ENCODE measurements at regions not wholly inside any gene's neighbourhood (a gene's known extent, or its start where the extent isn't known, plus 50 kb on each side); places are given as distances from the start of the nearest gene placed in this dataset.
"Not testable (repeated sequence)": the region's sequence is repeated elsewhere in the genome, so short reads cannot be mapped to it uniquely, and the experiment has no call there.

DNA sequence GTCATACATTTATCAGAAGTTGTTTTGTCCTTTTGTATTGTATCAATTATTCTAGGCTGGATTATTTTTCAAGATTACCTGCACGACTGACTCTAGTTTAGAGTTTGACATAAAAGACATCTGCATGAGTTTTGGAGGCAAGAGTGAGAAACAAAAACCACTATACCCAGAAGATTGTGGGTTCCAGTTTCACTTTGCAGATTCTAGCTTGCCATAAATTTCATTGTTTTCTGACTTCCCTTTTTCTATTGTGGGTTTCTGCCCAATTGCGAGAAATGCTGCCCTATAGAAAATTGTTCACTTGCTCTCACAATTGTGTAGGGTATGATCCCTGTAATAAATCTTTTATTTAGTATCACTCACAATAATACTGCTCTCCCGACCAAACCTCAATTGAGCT, 1043.4 kb upstream of the CDH10 start:
- FAIRE-seq = no peak
- no peaks in the 10 kb centered on the region for H3K9me3 ChIP-seq (ENCODE audit: control insufficient read depth in 2 of 2, insufficient read depth in 1 of 2, low read depth in 1 of 2, low read length in 1 of 2)
- WGBS, 3 donors = 47 to 72% (median 67%) methylated on average over 3 of the region's 3 CpGs
- no peak overlapping the region for H3K4me3 ChIP-seq (ENCODE audit: low read depth in 1 of 3, low read length in 3 of 3)
- H3K4me1 ChIP-seq (ENCODE audit: control insufficient read depth in 3 of 3, insufficient read depth in 2 of 3, low read depth in 1 of 3, low read length in 2 of 3) = no peaks in the 10 kb centered on the region
- no peak for DNase-seq
- no peaks in the 10 kb centered on the region for H3K27me3 ChIP-seq (ENCODE audit: control insufficient read depth in 3 of 3, insufficient read depth in 3 of 3, low read length in 3 of 3)
- no peak overlapping the region for H3K27ac ChIP-seq (ENCODE audit: low read depth in 1 of 3, low read length in 2 of 3)
- H3K36me3 ChIP-seq (ENCODE audit: control insufficient read depth in 3 of 3, insufficient read depth in 2 of 3, low read depth in 1 of 3, low read length in 3 of 3) = no peaks in the 10 kb centered on the region

DNA sequence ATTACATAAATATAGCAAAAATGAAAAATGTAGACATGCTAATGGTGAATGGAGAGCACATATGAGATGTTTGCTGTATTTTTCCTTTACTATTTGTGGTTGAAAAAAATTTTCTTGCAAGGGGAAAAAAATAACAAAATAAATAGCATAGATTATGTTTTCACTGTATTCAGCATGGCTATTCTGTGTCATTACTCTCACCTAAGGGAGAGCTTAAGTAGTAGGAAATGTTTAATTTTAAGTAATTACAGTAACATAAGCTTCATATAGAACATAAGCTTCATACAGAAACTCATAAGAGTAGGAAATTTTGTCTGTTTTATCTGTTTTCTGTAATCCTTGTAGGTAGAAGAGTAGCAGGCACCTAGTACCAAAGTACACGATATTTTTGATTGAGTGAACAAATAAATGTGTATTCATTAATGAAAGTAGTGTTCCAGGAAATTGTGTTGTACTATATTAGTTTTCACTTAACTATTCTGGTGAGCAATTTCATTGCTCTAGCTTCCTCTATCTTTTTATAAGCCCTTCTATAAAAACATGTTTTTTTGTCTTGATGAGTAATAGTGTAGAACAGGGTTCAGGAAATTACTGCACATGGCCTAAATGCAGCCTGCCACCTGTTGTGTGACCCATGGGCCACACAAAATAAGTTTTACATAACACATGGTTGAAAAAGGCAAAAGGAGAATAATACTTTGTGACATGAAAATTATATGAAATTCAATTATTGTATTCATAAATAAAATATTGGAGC, 1025.0 kb upstream of the CDH10 start:
- FAIRE-seq (no peak), DNase-seq (no peak)
- Histone ChIP-seq H3K27ac (ENCODE audit: low read depth in 1 of 3, low read length in 2 of 3) (no peak overlapping the region), H3K4me1 (ENCODE audit: control insufficient read depth in 3 of 3, insufficient read depth in 2 of 3, low read depth in 1 of 3, low read length in 2 of 3) (no peaks in the 10 kb centered on the region), H3K36me3 (ENCODE audit: control insufficient read depth in 3 of 3, insufficient read depth in 2 of 3, low read depth in 1 of 3, low read length in 3 of 3) (no peaks in the 10 kb centered on the region), H3K27me3 (ENCODE audit: control insufficient read depth in 3 of 3, insufficient read depth in 3 of 3, low read length in 3 of 3) (no peaks in the 10 kb centered on the region), H3K9me3 (ENCODE audit: control insufficient read depth in 2 of 2, insufficient read depth in 1 of 2, low read depth in 1 of 2, low read length in 1 of 2) (peaks cover 1 to 9% of the 10 kb centered on the region in 2 donors), H3K4me3 (ENCODE audit: low read depth in 1 of 3, low read length in 3 of 3) (no peak overlapping the region)
- WGBS, 3 donors = 50 to 78% (median 58%) methylated on average over 1 of the region's 1 CpG

DNA sequence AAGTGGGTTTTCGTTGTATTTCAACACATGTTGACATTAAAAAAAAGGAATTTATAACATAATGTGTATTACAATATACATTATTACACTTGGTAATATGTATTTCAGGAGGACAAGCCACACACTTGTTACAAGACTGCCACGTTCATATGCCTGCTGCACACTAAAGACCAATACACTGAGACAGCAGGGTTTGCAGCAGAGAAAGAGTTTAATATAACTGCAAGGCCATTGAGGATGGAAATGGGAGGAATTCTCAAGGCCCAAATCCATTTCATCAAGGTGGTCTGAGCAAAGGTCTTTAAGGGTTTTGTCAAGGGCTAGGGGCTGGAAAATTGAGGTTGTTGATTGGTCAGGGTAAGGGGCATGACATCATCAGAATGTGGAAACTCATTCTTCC, 1017.8 kb upstream of the CDH10 start:
- WGBS, 3 donors = 60 to 69% (median 67%) methylated on average over 2 of the region's 2 CpGs
- no peaks in the 10 kb centered on the region for H3K36me3 ChIP-seq (ENCODE audit: control insufficient read depth in 3 of 3, insufficient read depth in 2 of 3, low read depth in 1 of 3, low read length in 3 of 3)
- H3K9me3 ChIP-seq (ENCODE audit: control insufficient read depth in 2 of 2, insufficient read depth in 1 of 2, low read depth in 1 of 2, low read length in 1 of 2) = peaks cover 1 to 18% of the 10 kb centered on the region in 2 donors
- no peaks in the 10 kb centered on the region for H3K27me3 ChIP-seq (ENCODE audit: control insufficient read depth in 3 of 3, insufficient read depth in 3 of 3, low read length in 3 of 3)
- no peaks in the 10 kb centered on the region for H3K4me1 ChIP-seq (ENCODE audit: control insufficient read depth in 3 of 3, insufficient read depth in 2 of 3, low read depth in 1 of 3, low read length in 2 of 3)
- H3K27ac ChIP-seq (ENCODE audit: low read depth in 1 of 3, low read length in 2 of 3) = no peak overlapping the region
- DNase-seq = no peak
- no peak overlapping the region for H3K4me3 ChIP-seq (ENCODE audit: low read depth in 1 of 3, low read length in 3 of 3)
- no peak for FAIRE-seq

GRCh38 chr5:25650316-25650715, 1005.5 kb upstream of the CDH10 start:
- not testable (repeated sequence) for H3K27ac ChIP-seq (ENCODE audit: low read depth in 1 of 3, low read length in 2 of 3); H3K9me3 ChIP-seq (ENCODE audit: control insufficient read depth in 2 of 2, insufficient read depth in 1 of 2, low read depth in 1 of 2, low read length in 1 of 2); H3K4me3 ChIP-seq (ENCODE audit: low read depth in 1 of 3, low read length in 3 of 3); FAIRE-seq; H3K36me3 ChIP-seq (ENCODE audit: control insufficient read depth in 3 of 3, insufficient read depth in 2 of 3, low read depth in 1 of 3, low read length in 3 of 3); H3K4me1 ChIP-seq (ENCODE audit: control insufficient read depth in 3 of 3, insufficient read depth in 2 of 3, low read depth in 1 of 3, low read length in 2 of 3); DNase-seq; H3K27me3 ChIP-seq (ENCODE audit: control insufficient read depth in 3 of 3, insufficient read depth in 3 of 3, low read length in 3 of 3)
- WGBS, 3 donors = 92 to 94% (median 93%) methylated on average over 7 of the region's 7 CpGs

GRCh38 chr5:25649628-25650265, 1005.0 kb upstream of the CDH10 start:
- Histone ChIP-seq H3K27ac (ENCODE audit: low read depth in 1 of 3, low read length in 2 of 3) (no peak overlapping the region), H3K4me1 (ENCODE audit: control insufficient read depth in 3 of 3, insufficient read depth in 2 of 3, low read depth in 1 of 3, low read length in 2 of 3) (no peaks in the 10 kb centered on the region), H3K36me3 (ENCODE audit: control insufficient read depth in 3 of 3, insufficient read depth in 2 of 3, low read depth in 1 of 3, low read length in 3 of 3) (no peaks in the 10 kb centered on the region), H3K4me3 (ENCODE audit: low read depth in 1 of 3, low read length in 3 of 3) (no peak overlapping the region), H3K27me3 (ENCODE audit: control insufficient read depth in 3 of 3, insufficient read depth in 3 of 3, low read length in 3 of 3) (no peaks in the 10 kb centered on the region), H3K9me3 (ENCODE audit: control insufficient read depth in 2 of 2, insufficient read depth in 1 of 2, low read depth in 1 of 2, low read length in 1 of 2) (peaks cover under 1 to 1% of the 10 kb centered on the region in 2 donors)
- WGBS, 3 donors = 96 to 97% (median 97%) methylated on average over 16 of the region's 16 CpGs
- FAIRE-seq (no peak), DNase-seq (no peak)

GRCh38 chr5:25646421-25647341, 1001.9 kb upstream of the CDH10 start:
- H3K27ac ChIP-seq (ENCODE audit: low read depth in 1 of 3, low read length in 2 of 3) = no peak overlapping the region
- no peaks in the 10 kb centered on the region for H3K36me3 ChIP-seq (ENCODE audit: control insufficient read depth in 3 of 3, insufficient read depth in 2 of 3, low read depth in 1 of 3, low read length in 3 of 3)
- no peaks in the 10 kb centered on the region for H3K27me3 ChIP-seq (ENCODE audit: control insufficient read depth in 3 of 3, insufficient read depth in 3 of 3, low read length in 3 of 3)
- FAIRE-seq (no peak), DNase-seq (no peak)
- no peak overlapping the region for H3K4me3 ChIP-seq (ENCODE audit: low read depth in 1 of 3, low read length in 3 of 3)
- H3K4me1 ChIP-seq (ENCODE audit: control insufficient read depth in 3 of 3, insufficient read depth in 2 of 3, low read depth in 1 of 3, low read length in 2 of 3) = no peaks in the 10 kb centered on the region
- H3K9me3 ChIP-seq (ENCODE audit: control insufficient read depth in 2 of 2, insufficient read depth in 1 of 2, low read depth in 1 of 2, low read length in 1 of 2) = peaks cover 0 to 1% of the 10 kb centered on the region in 2 donors
- 70 to 82% (median 75%) methylated on average over 3 of the region's 3 CpGs for WGBS, 3 donors

GRCh38 chr5:25641124-25641523, 996.3 kb upstream of the CDH10 start:
- no peaks in the 10 kb centered on the region for H3K4me1 ChIP-seq (ENCODE audit: control insufficient read depth in 3 of 3, insufficient read depth in 2 of 3, low read depth in 1 of 3, low read length in 2 of 3)
- DNase-seq = no peak
- H3K4me3 ChIP-seq (ENCODE audit: low read depth in 1 of 3, low read length in 3 of 3) = no peak overlapping the region
- no peaks in the 10 kb centered on the region for H3K27me3 ChIP-seq (ENCODE audit: control insufficient read depth in 3 of 3, insufficient read depth in 3 of 3, low read length in 3 of 3)
- no peak for FAIRE-seq
- no peaks in the 10 kb centered on the region for H3K36me3 ChIP-seq (ENCODE audit: control insufficient read depth in 3 of 3, insufficient read depth in 2 of 3, low read depth in 1 of 3, low read length in 3 of 3)
- peaks cover 0 to 3% of the 10 kb centered on the region in 2 donors for H3K9me3 ChIP-seq (ENCODE audit: control insufficient read depth in 2 of 2, insufficient read depth in 1 of 2, low read depth in 1 of 2, low read length in 1 of 2)
- WGBS, 3 donors = 80 to 91% (median 83%) methylated on average over 2 of the region's 2 CpGs
- H3K27ac ChIP-seq (ENCODE audit: low read depth in 1 of 3, low read length in 2 of 3) = no peak overlapping the region

DNA sequence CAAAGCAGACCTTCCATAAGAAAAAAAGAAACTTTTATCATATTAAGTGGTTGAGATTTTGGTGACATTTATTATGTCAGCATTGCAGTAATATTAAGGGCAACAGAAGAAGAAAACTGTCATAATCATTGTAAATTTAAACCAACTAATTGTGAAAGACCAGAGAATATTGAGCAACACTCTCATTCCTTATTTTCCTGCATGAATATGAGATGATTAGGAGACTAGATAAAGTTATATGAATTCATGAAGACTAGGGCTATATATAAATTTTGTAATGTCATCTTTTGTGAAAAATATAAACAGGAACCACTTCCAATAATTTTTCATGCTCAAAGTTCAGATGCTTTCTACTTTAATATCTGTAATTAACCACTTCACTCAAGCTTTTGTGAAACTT, 974.5 kb upstream of the CDH10 start:
- peaks cover 0 to 6% of the 10 kb centered on the region in 2 donors for H3K9me3 ChIP-seq (ENCODE audit: control insufficient read depth in 2 of 2, insufficient read depth in 1 of 2, low read depth in 1 of 2, low read length in 1 of 2)
- FAIRE-seq = no peak

More for the DNA sequence above, 974.5 kb upstream of the CDH10 start:
- Histone ChIP-seq H3K4me1 (ENCODE audit: control insufficient read depth in 3 of 3, insufficient read depth in 2 of 3, low read depth in 1 of 3, low read length in 2 of 3) (no peaks in the 10 kb centered on the region), H3K36me3 (ENCODE audit: control insufficient read depth in 3 of 3, insufficient read depth in 2 of 3, low read depth in 1 of 3, low read length in 3 of 3) (no peaks in the 10 kb centered on the region), H3K4me3 (ENCODE audit: low read depth in 1 of 3, low read length in 3 of 3) (no peak overlapping the region), H3K27ac (ENCODE audit: low read depth in 1 of 3, low read length in 2 of 3) (no peak overlapping the region), H3K27me3 (ENCODE audit: control insufficient read depth in 3 of 3, insufficient read depth in 3 of 3, low read length in 3 of 3) (no peaks in the 10 kb centered on the region)
- no peak for DNase-seq
